ELF-1 (cell line): ENCODE measurements at regions not wholly inside any gene's neighbourhood (a gene's known extent, or its start where the extent isn't known, plus 50 kb on each side); places are given as distances from the start of the nearest gene placed in this dataset.

Experiments
- DNase-seq: peaks from one replicate; pipeline ENCODE4 v3.0.0-alpha.2; 2016; ENCODE audit warnings: low read depth, low spot score

GRCh38 chr6:71123051-71123450 lies 165.6 kb upstream of the OGFRL1 start:
- DNase-seq: no peak

GRCh38 chr6:71124340-71124739 lies 164.3 kb upstream of the OGFRL1 start:
- no peak for DNase-seq

GRCh38 chr6:71125216-71125615 lies 163.4 kb upstream of the OGFRL1 start:
- no peak for DNase-seq

GRCh38 chr6:71126506-71126905 lies 162.1 kb upstream of the OGFRL1 start:
- no peak for DNase-seq

- DNase-seq: no peak
Measured at GRCh38 chr6:71127374-71127773, 161.2 kb upstream of the OGFRL1 start.

- no peak for DNase-seq
Measured at GRCh38 chr6:71130277-71130676, 158.3 kb upstream of the OGFRL1 start.

- DNase-seq: peak; percentile 8
Measured at GRCh38 chr6:71134929-71135642, 153.5 kb upstream of the OGFRL1 start.

- DNase-seq: no peak
Measured at GRCh38 chr6:71137973-71138372, 150.6 kb upstream of the OGFRL1 start.

- DNase-seq: no peak
Measured at GRCh38 chr6:71138376-71138775, 150.2 kb upstream of the OGFRL1 start.

GRCh38 chr6:71139249-71139648 lies 149.4 kb upstream of the OGFRL1 start:
- DNase-seq: no peak

- DNase-seq: no peak
Measured at GRCh38 chr6:71153755-71154325, 134.8 kb upstream of the OGFRL1 start.

GRCh38 chr6:71157345-71157744 lies 131.3 kb upstream of the OGFRL1 start:
- peak; percentile 14 for DNase-seq

- no peak for DNase-seq
Measured at GRCh38 chr6:71164890-71165289, 123.7 kb upstream of the OGFRL1 start.

GRCh38 chr6:71168233-71168765 lies 120.3 kb upstream of the OGFRL1 start:
- DNase-seq: no peak

GRCh38 chr6:71171497-71172070 lies 117.0 kb upstream of the OGFRL1 start:
- no peak for DNase-seq

- no peak for DNase-seq
Measured at GRCh38 chr6:71179249-71179885, 109.2 kb upstream of the OGFRL1 start.

GRCh38 chr6:71181565-71181964 lies 107.0 kb upstream of the OGFRL1 start:
- DNase-seq: peak; percentile 77

- no peak for DNase-seq
Measured at GRCh38 chr6:71187141-71187540, 101.5 kb upstream of the OGFRL1 start.

- DNase-seq: no peak
Measured at GRCh38 chr6:71190809-71191208, 97.8 kb upstream of the OGFRL1 start.

- no peak for DNase-seq
Measured at GRCh38 chr6:71194724-71195123, 93.9 kb upstream of the OGFRL1 start.

- DNase-seq: peak; percentile 16
Measured at GRCh38 chr6:71197267-71197666, 91.3 kb upstream of the OGFRL1 start.

GRCh38 chr6:71197780-71198179 lies 90.8 kb upstream of the OGFRL1 start:
- DNase-seq: no peak
